ENCODE measurements at regions not wholly inside any gene's neighbourhood (a gene's known extent, or its start where the extent isn't known, plus 50 kb on each side); places are given as distances from the start of the nearest gene placed in this dataset.

GRCh38 chr7:18352339-18353255 is 143.0 kb upstream of the HDAC9 start:
- H3K9me3 ChIP-seq = no peaks in the 10 kb centered on the region
- H3K4me3 ChIP-seq = no peak overlapping the region
- H3K36me3 ChIP-seq = no peaks in the 10 kb centered on the region
- intact Hi-C loops (cut with DNase I) = loop anchor here in 1 of 2 donors (10.0 kb wide), 1 partner anchor 222 kb away; no protein-coding TSS in a partner anchor
- no peaks in the 10 kb centered on the region for H3K4me1 ChIP-seq
- ATAC-seq (peak; percentile 67 to 83 (median 73)), DNase-seq (peak in 1 of 3 donors; percentile 47)
- 56% methylated on average over 7 of the region's 7 CpGs for WGBS (ENCODE audit: insufficient coverage, low coverage, low lambda C conversion rate, missing lambda C conversion rate)
- TF ChIP-seq, protein P1, sequence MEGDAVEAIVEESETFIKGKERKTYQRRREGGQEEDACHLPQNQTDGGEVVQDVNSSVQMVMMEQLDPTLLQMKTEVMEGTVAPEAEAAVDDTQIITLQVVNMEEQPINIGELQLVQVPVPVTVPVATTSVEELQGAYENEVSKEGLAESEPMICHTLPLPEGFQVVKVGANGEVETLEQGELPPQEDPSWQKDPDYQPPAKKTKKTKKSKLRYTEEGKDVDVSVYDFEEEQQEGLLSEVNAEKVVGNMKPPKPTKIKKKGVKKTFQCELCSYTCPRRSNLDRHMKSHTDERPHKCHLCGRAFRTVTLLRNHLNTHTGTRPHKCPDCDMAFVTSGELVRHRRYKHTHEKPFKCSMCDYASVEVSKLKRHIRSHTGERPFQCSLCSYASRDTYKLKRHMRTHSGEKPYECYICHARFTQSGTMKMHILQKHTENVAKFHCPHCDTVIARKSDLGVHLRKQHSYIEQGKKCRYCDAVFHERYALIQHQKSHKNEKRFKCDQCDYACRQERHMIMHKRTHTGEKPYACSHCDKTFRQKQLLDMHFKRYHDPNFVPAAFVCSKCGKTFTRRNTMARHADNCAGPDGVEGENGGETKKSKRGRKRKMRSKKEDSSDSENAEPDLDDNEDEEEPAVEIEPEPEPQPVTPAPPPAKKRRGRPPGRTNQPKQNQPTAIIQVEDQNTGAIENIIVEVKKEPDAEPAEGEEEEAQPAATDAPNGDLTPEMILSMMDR (IDR thresholded peaks at IDR 0.05) = peak; percentile 56 to 65 (median 60)
- no peak for TF ChIP-seq POLR2A (IDR thresholded peaks at IDR 0.05)
- H3K27me3 ChIP-seq = no peaks in the 10 kb centered on the region
- H3K27ac ChIP-seq = no peak overlapping the region

GRCh38 chr7:18353339-18353738 is 142.2 kb upstream of the HDAC9 start:
- TF ChIP-seq POLR2A (IDR thresholded peaks at IDR 0.05) = no peak
- H3K27me3 ChIP-seq = no peaks in the 10 kb centered on the region
- ATAC-seq = no peak
- H3K9me3 ChIP-seq = no peaks in the 10 kb centered on the region
- H3K4me1 ChIP-seq = no peaks in the 10 kb centered on the region
- H3K36me3 ChIP-seq = no peaks in the 10 kb centered on the region
- intact Hi-C loops (cut with DNase I) = loop anchor here in 1 of 2 donors (10.0 kb wide), 1 partner anchor 221 kb away; no protein-coding TSS in a partner anchor
- 58% methylated on average over 3 of the region's 3 CpGs for WGBS (ENCODE audit: insufficient coverage, low coverage, low lambda C conversion rate, missing lambda C conversion rate)
- no peak overlapping the region for H3K27ac ChIP-seq
- DNase-seq = no peak
- H3K4me3 ChIP-seq = no peak overlapping the region

DNA sequence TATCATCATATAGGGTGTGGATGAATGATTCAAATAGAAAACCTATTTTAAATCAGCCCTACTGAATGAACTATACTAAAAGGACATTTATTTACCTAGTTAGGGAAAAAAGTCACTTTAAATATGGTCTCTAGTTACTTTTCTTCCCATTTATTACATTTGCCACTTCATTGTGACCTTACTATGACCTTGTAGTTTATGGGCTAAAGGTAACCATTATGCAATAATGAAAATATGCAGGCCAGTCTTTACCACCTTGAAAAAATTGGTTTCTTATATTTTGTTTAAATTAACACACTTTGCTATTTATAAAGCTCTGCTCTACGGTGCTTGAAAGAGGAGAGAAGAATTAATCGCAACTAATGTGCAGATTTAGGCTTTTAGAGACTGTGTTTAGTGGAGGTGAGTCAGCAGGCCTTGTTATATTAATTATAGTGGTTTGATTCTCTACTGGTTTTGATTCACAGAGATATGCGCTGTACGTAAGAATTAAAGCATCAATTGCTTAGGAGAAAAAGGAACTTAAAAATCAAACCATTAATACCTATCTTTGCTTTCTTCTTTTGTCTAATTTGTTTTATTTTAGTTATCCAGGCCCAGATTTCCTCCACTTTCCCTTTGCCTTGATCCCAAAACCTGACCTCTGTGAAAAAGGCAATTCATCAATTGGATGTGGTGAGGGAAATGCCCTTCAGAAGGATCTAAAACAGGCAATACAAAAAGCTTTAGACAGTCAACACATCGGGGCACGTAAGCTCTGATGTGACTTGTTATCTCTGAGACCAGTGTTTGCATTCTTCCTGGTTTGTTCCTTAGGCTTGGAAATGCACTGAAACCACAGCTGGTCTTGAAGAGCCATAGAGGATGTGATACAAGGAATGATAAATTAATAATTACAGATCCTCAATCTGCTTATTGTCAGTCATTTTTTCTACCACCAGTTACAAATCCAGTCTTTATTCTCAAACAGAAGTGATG is 141.2 kb upstream of the HDAC9 start:
- Histone ChIP-seq H3K27ac (no peak overlapping the region), H3K9me3 (no peaks in the 10 kb centered on the region), H3K36me3 (no peaks in the 10 kb centered on the region), H3K4me3 (no peak overlapping the region), H3K4me1 (no peaks in the 10 kb centered on the region), H3K27me3 (no peaks in the 10 kb centered on the region)
- 78% methylated on average over 6 of the region's 6 CpGs for WGBS (ENCODE audit: insufficient coverage, low coverage, low lambda C conversion rate, missing lambda C conversion rate)
- DNase-seq = no peak
- intact Hi-C loops (cut with DNase I) = loop anchor here in 1 of 2 donors (10.0 kb wide), 1 partner anchor 220 kb away; no protein-coding TSS in a partner anchor
- ATAC-seq = peak in 3 of 4 donors; percentile 27 to 33 (median 32)
- TF ChIP-seq, protein P1 (IDR thresholded peaks at IDR 0.05) = no peak
- TF ChIP-seq POLR2A (IDR thresholded peaks at IDR 0.05) = no peak

- ATAC-seq = peak; percentile 74 to 87 (median 80)
- Histone ChIP-seq H3K4me1 (no peaks in the 10 kb centered on the region), H3K9me3 (no peaks in the 10 kb centered on the region), H3K27ac (no peak overlapping the region), H3K36me3 (no peaks in the 10 kb centered on the region), H3K27me3 (no peaks in the 10 kb centered on the region), H3K4me3 (no peak overlapping the region)
- TF ChIP-seq, protein P1 (IDR thresholded peaks at IDR 0.05) = peak; percentile 28 to 75 (median 64)
- TF ChIP-seq POLR2A (IDR thresholded peaks at IDR 0.05) = no peak
- WGBS (ENCODE audit: insufficient coverage, low coverage, low lambda C conversion rate, missing lambda C conversion rate) = under 1% methylated on average over 5 of the region's 5 CpGs
- intact Hi-C loops (cut with DNase I) = loop anchor here in 1 of 2 donors (10.0 kb wide), 1 partner anchor 219 kb away; no protein-coding TSS in a partner anchor
- DNase-seq = no peak
Measured at GRCh38 chr7:18356191-18356645, 139.3 kb upstream of the HDAC9 start.

All from right lobe of liver (tissue), 6 donors.